Left hindlimb (tissue), 1 donor: ENCODE measurements at regions not wholly inside any gene's neighbourhood (a gene's known extent, or its start where the extent isn't known, plus 50 kb on each side); places are given as distances from the start of the nearest gene placed in this dataset.
"Not testable (repeated sequence)": the region's sequence is repeated elsewhere in the genome, so short reads cannot be mapped to it uniquely, and the experiment has no call there.

Experiments
- DNase-seq: peaks from one replicate; pipeline ENCODE4 v3.0.0-alpha.2; 2018

DNA sequence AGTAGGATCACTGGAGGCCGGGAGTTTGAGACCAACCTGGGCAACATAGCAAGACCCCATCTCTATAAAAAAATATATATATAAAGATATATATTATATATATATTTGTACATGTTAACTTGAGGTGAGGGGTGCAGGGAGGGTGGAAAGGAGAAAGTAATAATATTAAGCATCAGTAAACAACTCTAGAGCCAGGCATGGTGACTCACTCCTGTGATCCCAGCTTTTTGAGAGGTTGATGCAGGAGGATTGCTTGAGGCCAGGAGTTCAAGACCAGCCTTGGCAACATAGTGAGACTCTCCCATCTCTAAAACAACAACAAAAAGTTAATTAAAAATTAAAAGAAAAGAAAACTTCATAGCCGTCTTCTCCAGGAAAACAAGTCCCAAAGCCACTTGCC lies 61.7 kb upstream of the SMURF2 start:
- DNase-seq = no peak

DNA sequence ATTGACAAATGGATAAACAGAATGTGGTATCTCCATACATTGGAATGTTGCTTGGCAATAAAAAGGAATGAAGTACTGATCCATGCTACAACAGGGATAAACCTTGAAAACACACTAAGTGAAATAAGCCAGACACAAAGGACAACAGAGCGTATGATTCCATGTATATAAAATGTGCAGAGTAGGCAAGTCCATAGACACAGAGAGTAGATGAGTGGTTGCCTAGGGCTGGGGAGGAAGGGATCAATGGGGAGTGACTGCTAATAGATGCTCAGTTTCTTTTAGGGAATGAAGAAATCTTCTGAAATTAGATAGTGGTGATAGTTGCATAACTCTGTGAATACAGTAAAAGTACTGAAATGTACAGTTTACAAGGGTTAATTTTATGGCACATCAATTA lies 59.4 kb upstream of the SMURF2 start:
- DNase-seq = not testable (repeated sequence)

DNA sequence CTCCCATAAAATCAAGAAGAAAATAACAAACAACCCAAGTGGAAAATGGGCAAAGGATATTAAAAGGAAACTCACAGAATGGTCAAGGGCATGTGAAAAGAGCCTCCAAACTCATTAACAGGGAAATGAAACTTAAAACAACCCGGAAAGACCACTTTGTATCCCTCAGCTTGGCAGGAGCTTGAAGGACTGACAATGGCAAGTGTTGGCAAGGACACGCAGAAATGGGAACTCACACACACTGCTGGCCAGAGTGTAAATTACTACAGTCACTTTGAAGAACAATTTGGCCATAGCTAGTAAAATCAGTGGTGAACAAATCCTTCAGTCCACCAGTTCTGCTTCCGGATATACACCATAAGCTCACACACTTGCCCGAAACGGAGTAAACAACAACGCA lies 58.1 kb upstream of the SMURF2 start:
- DNase-seq = not testable (repeated sequence)

DNA sequence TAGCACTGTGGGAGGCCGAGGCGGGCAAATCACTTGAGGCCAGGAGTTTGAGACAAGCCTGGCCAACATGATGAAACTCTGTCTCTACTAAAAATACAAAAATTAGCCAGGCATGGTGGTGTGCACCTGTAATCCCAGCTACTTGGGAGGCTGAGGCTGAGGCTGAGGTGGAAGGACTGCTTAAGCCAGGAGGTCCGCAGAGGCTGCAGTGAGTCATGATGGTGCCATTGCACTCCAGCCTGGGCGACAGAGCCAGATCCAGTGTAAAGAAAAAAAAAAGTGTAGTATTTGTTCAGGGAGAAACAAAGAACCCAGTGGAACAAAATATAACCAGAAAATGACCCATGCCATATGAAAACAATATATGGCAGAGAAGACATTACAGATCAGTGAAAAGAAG lies 57.4 kb upstream of the SMURF2 start:
- DNase-seq = not testable (repeated sequence)

DNA sequence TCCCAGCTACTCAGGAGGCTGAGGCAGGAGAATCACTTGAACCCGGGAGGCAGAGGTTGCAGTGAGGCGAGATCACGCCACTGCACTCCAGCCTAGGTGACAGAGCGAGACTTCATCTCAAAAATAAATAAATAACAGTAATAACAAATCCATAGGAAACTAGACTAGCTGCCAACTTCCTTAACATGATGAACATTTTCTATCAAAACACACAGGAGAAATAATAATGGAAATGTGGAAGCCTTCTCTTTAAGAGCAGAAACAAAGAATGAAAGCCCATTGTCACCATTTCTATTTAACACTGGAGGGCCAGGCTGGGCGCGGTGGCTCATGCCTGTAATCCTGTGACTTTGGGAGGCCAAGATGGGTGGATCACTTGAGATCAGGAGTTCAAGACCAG lies 56.7 kb upstream of the SMURF2 start:
- not testable (repeated sequence) for DNase-seq

DNA sequence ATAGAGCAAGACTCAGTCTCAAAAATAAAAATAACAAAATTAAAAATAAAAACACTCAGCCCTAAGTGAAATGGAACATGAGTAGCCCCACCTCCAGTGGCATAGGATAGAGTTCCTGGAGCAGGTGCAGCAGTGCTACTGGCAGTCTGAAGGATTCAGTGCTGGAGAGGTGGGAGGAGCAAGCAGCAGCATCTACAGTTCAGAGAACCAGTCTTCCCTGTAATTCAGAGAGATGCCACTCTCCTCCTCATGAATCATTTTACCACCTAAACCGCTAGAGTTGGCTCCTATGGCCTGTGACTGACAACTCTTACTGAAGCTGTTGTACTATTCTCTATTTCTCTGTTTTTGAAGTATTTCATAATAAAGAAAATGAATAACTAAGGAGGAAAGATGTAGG lies 56.0 kb upstream of the SMURF2 start:
- no peak for DNase-seq

DNA sequence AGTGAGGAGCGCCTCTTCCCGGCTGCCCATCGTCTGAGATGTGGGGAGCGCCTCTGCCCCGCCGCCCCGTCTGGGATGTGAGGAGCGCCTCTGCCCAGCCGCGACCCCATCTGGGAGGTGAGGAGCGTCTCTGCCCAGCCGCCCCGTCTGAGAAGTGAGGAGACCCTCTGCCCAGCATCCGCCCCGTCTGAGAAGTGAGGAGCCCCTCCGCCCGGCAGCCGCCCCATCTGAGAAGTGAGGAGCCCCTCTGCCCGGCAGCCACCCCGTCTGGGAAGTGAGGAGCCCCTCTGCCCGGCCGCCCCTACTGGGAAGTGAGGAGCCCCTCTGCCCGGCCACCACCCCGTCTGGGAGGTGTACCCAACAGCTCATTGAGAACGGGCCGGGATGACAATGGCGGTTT lies 54.4 kb upstream of the SMURF2 start:
- not testable (repeated sequence) for DNase-seq

DNA sequence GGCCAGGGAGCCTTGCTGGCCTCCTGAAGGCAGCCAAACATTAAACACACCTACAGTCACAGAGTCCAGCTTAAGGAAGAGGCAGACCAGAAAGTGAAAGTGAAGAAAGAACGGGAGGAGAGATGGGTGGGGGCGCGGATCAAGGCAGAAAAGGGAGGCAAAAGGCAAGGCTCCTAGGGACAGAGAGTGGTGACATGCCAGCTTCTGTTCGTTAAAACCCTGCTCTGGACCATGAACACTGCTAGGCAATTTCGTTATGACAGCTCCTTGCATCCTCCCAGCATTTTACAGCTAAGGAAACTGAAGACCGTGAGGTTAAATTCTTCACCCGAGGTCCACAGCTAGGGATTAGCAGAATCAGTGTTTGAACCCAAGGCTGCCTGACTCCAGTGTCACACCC lies 51.7 kb upstream of the SMURF2 start:
- DNase-seq = not testable (repeated sequence)

DNA sequence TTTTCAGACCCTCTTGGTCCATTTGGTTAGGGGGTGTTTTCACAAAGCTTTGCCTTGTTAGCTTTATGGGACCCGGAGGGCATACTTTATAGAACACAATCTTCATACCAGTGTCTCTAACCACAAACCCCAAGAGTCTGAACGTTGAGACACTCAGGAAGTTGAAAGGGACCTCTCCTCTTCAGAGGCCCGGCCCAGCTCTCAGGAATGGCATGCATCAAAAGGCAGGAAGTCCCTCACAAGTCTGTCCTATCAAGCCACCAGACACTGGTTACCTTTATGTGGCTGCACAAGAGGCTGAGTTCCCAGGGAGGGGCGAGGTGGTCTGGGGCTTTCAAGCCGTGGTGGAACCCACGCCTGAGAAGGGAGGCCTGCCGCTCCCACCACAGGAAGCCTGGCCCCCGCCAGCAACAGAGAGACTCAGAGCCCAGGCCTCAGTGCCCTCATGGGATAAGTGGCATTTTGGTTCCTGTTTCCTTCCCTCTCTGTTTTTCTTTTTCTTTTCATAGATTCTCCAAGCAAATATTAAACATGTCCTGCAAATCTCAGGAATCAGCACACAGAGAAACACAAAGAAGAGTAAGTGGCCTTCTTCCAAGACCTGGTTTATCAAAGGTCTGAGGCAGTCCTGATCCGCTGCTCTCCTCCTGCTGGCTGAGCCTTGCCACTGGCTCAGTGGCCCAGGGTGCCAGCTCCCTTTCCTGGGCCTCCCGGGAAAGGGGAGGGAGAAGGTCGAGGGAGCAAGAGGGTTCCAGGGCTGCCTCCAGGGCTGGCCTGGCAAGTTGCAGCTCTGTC lies 50.6 kb upstream of the SMURF2 start:
- DNase-seq = not testable (repeated sequence)
